Fibroblast of lung (primary cell): ENCODE measurements at regions not wholly inside any gene's neighbourhood (a gene's known extent, or its start where the extent isn't known, plus 50 kb on each side); places are given as distances from the start of the nearest gene placed in this dataset.

Experiments used
- EZH2 ChIP-seq: IDR thresholded peaks from 2 replicates; pipeline ENCODE4 v1.5.1; 2012; ENCODE audit warnings: low read length, control low read depth, mild to moderate bottlenecking; ENCODE audit errors: missing control alignments
- TF ChIP-seq, protein P1 (sequence below), 2 donors: IDR thresholded peaks in 1 of 2; conservative IDR thresholded peaks in 1 of 2; 1 replicate in 1 of 2; 2 replicates in 1 of 2; pipeline ENCODE4 v1.5.1; 2011 to 2012; ENCODE audit warnings: low read length in 2 of 2, control low read depth in 1 of 2, inconsistent platforms in 1 of 2, low read depth in 1 of 2, mild to moderate bottlenecking in 1 of 2

- TF ChIP-seq, protein P1, sequence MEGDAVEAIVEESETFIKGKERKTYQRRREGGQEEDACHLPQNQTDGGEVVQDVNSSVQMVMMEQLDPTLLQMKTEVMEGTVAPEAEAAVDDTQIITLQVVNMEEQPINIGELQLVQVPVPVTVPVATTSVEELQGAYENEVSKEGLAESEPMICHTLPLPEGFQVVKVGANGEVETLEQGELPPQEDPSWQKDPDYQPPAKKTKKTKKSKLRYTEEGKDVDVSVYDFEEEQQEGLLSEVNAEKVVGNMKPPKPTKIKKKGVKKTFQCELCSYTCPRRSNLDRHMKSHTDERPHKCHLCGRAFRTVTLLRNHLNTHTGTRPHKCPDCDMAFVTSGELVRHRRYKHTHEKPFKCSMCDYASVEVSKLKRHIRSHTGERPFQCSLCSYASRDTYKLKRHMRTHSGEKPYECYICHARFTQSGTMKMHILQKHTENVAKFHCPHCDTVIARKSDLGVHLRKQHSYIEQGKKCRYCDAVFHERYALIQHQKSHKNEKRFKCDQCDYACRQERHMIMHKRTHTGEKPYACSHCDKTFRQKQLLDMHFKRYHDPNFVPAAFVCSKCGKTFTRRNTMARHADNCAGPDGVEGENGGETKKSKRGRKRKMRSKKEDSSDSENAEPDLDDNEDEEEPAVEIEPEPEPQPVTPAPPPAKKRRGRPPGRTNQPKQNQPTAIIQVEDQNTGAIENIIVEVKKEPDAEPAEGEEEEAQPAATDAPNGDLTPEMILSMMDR (conservative IDR thresholded peaks at IDR 0.05 in 1 of 2, IDR thresholded peaks at IDR 0.05 in 1 of 2; ENCODE audit: low read depth in 1 of 2, low read length in 2 of 2): no peak
- no peak for TF ChIP-seq EZH2
Measured at GRCh38 chr3:22734756-22735155, 468.4 kb upstream of the UBE2E2 start.
